KOPT-K1 (cell line): ENCODE measurements at regions not wholly inside any gene's neighbourhood (a gene's known extent, or its start where the extent isn't known, plus 50 kb on each side); places are given as distances from the start of the nearest gene placed in this dataset.
"Not testable (repeated sequence)": the region's sequence is repeated elsewhere in the genome, so short reads cannot be mapped to it uniquely, and the experiment has no call there.

ENCODE experiments used
- H3K27ac ChIP-seq: fragments of 200-600 bp; sonication (generic); 2 replicates; pipeline ENCODE4 v1.5.1; 2016; ENCODE audit warnings: antibody characterized with exemption, mild to moderate bottlenecking, low read depth, low read length; ENCODE audit not compliant: poor library complexity, severe bottlenecking
- H3K36me3 ChIP-seq: fragments of 200-600 bp; sonication (generic); 2 replicates; pipeline ENCODE4 v1.5.1; 2017; ENCODE audit warnings: antibody characterized with exemption, mild to moderate bottlenecking, low read length, moderate library complexity; ENCODE audit not compliant: insufficient read depth
- H3K9me3 ChIP-seq: fragments of 200-600 bp; sonication (generic); 2 replicates; pipeline ENCODE4 v1.5.1; 2017; ENCODE audit warnings: antibody characterized with exemption, low read length, mild to moderate bottlenecking; ENCODE audit not compliant: insufficient read depth, poor library complexity, severe bottlenecking

GRCh38 chr14:24700511-24700910, 66.5 kb upstream of the GZMB start:
- Histone ChIP-seq H3K36me3 (no peaks in the 10 kb centered on the region), H3K27ac (no peak overlapping the region), H3K9me3 (no peaks in the 10 kb centered on the region)

- no peaks in the 10 kb centered on the region for H3K36me3 ChIP-seq
- H3K27ac ChIP-seq = no peak overlapping the region
- no peaks in the 10 kb centered on the region for H3K9me3 ChIP-seq
Measured at GRCh38 chr14:24699052-24699451, 65.1 kb upstream of the GZMB start.

- peak overlapping the region; percentile 87 for H3K27ac ChIP-seq
- H3K9me3 ChIP-seq, H3K36me3 ChIP-seq: not testable (repeated sequence)
Measured at GRCh38 chr14:24696280-24696920, 62.4 kb upstream of the GZMB start.

- Histone ChIP-seq H3K36me3 (no peaks in the 10 kb centered on the region), H3K9me3 (no peaks in the 10 kb centered on the region), H3K27ac (peak overlapping the region; percentile 87)
Measured at GRCh38 chr14:24695265-24696241, 61.6 kb upstream of the GZMB start.

- H3K36me3 ChIP-seq = no peaks in the 10 kb centered on the region
- peak overlapping the region; percentile 87 for H3K27ac ChIP-seq
- no peaks in the 10 kb centered on the region for H3K9me3 ChIP-seq
Measured at GRCh38 chr14:24694680-24695079, 60.7 kb upstream of the GZMB start.

- Histone ChIP-seq H3K36me3 (no peaks in the 10 kb centered on the region), H3K27ac (peak overlapping the region; percentile 87), H3K9me3 (no peaks in the 10 kb centered on the region)
Measured at GRCh38 chr14:24693983-24694382, 60.0 kb upstream of the GZMB start.

GRCh38 chr14:24693353-24693737, 59.4 kb upstream of the GZMB start:
- no peaks in the 10 kb centered on the region for H3K9me3 ChIP-seq
- peak overlapping the region; percentile 87 for H3K27ac ChIP-seq
- H3K36me3 ChIP-seq = no peaks in the 10 kb centered on the region

- Histone ChIP-seq H3K27ac (peak overlapping the region; percentile 87), H3K9me3 (no peaks in the 10 kb centered on the region), H3K36me3 (no peaks in the 10 kb centered on the region)
Measured at GRCh38 chr14:24692382-24693352, 58.7 kb upstream of the GZMB start.

- Histone ChIP-seq H3K36me3 (no peaks in the 10 kb centered on the region), H3K27ac (peak overlapping the region; percentile 43)
Measured at GRCh38 chr14:24690492-24690891, 56.5 kb upstream of the GZMB start.

GRCh38 chr14:24688030-24688658, 54.2 kb upstream of the GZMB start:
- no peak overlapping the region for H3K27ac ChIP-seq
- H3K36me3 ChIP-seq = no peaks in the 10 kb centered on the region
- no peaks in the 10 kb centered on the region for H3K9me3 ChIP-seq

More at GRCh38 chr14:24690492-24690891, 56.5 kb upstream of the GZMB start:
- H3K9me3 ChIP-seq = no peaks in the 10 kb centered on the region
